Sciatic nerve (tissue), 2 donors: ENCODE measurements at regions not wholly inside any gene's neighbourhood (a gene's known extent, or its start where the extent isn't known, plus 50 kb on each side); places are given as distances from the start of the nearest gene placed in this dataset.
"Not testable (repeated sequence)": the region's sequence is repeated elsewhere in the genome, so short reads cannot be mapped to it uniquely, and the experiment has no call there.

Source experiments
- ATAC-seq: fragments of 200-7000 bp; cut with Tn5 transposase; one replicate; pipeline ENCODE4 v1.9.1; 2020; ENCODE audit warnings: mild to moderate bottlenecking, moderate library complexity
- DNase-seq: peaks from one replicate; pipeline ENCODE4 v3.0.0-alpha.2; 2020; ENCODE audit warnings: low spot score
- intact Hi-C: fragments of 100-400 bp; cut with DNase I; formaldehyde crosslinking; loops from one replicate; pipeline ENCODE4 v1.14.2; 2022
- donor health status: DM: no; HTN: no; CAD: no.
- donor health status: DM: no; HTN: no; CAD: no.

- DNase-seq, ATAC-seq, intact Hi-C loops: not testable (repeated sequence)
Measured at GRCh38 chr9:82916238-82916637, 146.7 kb downstream of the RASEF start.

- ATAC-seq (no peak), DNase-seq (no peak)
- intact Hi-C loops, result no loop called here
Measured at GRCh38 chr9:82920154-82920553, 142.8 kb downstream of the RASEF start.

- DNase-seq, result no peak
- no peak for ATAC-seq
- intact Hi-C loops, result no loop called here
Measured at GRCh38 chr9:82922686-82923085, 140.3 kb downstream of the RASEF start.

GRCh38 chr9:82923092-82923911 is 139.6 kb downstream of the RASEF start:
- ATAC-seq (no peak), DNase-seq (no peak)
- intact Hi-C loops, result no loop called here

GRCh38 chr9:82923912-82924605 is 138.9 kb downstream of the RASEF start:
- intact Hi-C loops, result no loop called here
- DNase-seq, result no peak
- ATAC-seq, result no peak
